SIG-M5 treated with dmso at 0.1 percent for 504 hours (cell line): ENCODE measurements at regions not wholly inside any gene's neighbourhood (a gene's known extent, or its start where the extent isn't known, plus 50 kb on each side); places are given as distances from the start of the nearest gene placed in this dataset.
"Not testable (repeated sequence)": the region's sequence is repeated elsewhere in the genome, so short reads cannot be mapped to it uniquely, and the experiment has no call there.

Experiments
- DNase-seq: peaks from one replicate; lab custom pipeline; 2025; ENCODE audit not compliant: unreplicated experiment; lab: John Stamatoyannopoulos, UW

DNA sequence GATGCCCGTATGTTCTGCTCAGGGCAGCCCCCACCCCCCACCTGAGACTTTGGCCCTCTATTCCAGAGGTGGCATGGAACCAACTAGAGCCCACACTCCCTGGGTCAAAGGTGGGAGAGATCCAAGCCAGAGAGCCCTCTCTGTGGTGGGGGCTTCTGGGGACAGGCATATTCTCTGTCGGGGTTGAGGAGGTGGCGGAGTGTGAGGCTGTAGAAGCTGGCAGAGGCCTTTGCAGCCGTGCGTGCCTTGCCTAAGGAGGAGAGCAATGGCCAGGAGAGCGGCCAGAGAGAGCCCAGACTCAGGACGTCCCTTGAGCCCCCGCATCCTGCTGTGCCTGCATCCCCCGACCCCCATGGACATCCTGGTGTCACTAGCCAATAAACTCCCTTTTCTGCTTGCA lies 79.2 kb upstream of the HPCAL1 start:
- DNase-seq = no peak

DNA sequence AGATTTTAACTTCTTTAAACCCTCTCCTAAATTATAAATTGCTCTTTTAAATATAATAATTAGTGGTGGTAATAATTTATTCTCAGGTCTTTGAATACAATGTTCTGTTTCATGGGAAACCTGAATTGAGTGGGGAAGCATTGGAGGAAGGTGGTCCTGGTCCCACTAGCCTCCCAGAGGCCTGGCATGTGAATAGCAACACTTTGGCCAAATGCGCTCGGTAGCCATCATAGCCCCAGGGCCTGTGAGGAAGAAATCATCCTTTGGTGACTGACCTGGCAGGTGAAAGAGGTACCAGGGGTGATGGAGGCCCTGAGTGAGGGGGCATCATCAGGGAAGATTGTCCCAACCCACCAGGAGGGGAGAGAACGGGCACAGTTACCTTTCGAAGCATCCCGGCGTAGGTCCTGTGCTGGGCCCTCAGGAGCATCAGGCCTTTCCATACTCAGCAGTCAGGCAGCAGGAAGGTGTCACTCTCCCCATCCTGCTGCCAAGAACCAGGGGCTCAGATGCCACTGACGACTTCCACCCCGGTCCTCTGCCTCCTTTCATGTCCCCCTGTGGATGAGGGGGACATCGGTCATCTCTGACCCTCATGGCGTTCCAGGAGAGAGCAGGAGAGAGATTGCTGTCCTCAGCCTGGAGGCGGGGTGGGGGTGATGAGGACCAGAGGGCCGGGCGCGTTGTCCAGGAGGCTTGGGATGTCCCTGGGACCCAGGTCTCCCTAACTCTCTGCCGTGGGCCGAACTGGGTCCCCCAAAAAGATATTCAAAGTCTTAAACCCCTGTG lies 78.6 kb upstream of the HPCAL1 start:
- no peak for DNase-seq

- no peak for DNase-seq
Observed at GRCh38 chr2:10224734-10225133, 78.0 kb upstream of the HPCAL1 start.

DNA sequence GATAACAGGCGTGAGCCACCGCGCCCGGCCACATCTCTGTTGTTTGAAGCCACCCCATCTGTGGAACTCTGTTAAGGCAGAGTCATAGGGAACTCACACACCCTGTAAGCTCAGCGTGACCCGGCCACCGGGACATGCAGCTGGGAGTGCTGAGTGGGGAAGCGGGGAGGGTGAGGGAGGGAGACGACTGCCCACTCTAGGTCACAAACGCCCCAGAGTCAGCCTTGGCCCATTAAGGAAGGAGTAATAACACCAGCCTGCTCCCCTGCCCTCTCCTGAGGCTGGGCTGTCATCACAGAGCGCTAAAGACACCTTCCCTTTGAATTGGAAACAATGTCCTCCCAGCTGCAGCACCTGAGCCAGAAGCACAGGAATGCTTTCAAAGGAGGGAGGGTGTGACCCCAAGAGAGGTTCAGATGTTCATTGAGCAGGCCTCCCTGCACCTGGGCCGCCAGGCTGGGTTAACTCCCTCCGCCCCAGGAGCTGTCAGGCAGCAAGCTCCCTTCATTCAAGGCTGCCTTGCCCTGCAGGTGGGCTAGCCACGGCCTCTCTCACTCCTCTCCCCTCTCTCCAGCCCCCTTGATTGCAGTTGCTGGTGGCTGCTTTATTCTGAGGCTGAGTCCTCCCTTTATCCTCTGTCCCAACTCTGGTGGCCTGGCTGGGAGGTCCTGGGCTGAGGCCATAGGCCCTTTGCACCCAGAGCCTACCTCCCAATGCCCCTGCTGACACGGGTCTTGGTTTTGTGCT lies 77.2 kb upstream of the HPCAL1 start:
- DNase-seq = no peak

DNA sequence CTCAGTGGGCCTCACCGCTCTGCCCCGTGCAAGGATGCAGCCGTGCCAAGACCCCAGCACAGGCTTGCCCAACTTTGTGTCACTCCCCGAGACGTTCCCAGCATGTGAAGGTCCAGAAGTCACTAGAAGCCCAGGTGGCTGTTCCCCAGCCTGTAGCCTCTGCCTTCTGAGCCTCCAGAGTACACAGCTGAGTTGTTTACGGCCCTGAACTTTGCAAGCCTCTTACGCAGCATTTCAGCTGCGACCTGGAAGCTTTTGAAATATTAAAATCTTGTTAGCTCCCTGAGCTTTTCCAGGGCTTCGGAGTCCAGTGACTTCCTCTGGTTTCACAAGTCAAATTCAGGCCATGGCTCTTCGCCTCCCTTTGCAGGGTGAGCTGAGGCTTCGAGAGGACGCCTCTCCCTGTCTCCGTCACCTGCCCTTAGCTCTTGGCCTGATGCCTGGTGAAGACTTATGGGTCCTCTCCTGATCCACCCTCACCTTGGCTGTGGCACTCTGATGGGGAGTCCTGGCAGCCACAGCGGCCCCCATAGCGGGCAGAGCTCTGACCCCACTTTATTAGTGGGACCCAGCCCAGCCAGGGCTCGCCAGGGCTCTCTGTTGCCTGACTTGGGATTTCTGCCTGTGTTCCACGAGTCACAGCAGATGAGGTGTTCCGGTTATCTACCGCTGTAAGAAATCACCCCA lies 76.5 kb upstream of the HPCAL1 start:
- DNase-seq = no peak

- no peak for DNase-seq
Observed at GRCh38 chr2:10228611-10229365, 73.9 kb upstream of the HPCAL1 start.

GRCh38 chr2:10229462-10230099 lies 73.1 kb upstream of the HPCAL1 start:
- DNase-seq = no peak

DNA sequence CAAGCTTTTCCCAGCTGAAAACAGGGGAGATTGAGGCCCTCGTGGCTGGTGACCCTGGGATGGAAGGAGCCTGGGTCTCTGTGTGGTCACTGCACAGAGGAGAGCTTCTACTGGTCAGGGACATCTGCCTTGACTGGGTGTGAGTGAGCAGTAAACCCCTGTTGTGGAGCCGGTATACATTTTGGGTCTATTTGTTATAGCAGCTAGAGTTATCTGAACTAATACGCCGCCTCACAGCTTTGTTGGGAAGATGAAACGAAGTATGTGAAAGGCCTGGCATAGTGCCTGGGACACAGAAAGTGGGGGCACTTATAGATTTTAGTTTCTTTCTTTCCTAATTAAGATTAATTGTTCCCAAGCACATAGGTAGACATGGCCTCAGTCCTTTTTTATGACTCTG lies 72.2 kb upstream of the HPCAL1 start:
- DNase-seq = no peak

GRCh38 chr2:10230921-10231320 lies 71.8 kb upstream of the HPCAL1 start:
- DNase-seq = not testable (repeated sequence)

DNA sequence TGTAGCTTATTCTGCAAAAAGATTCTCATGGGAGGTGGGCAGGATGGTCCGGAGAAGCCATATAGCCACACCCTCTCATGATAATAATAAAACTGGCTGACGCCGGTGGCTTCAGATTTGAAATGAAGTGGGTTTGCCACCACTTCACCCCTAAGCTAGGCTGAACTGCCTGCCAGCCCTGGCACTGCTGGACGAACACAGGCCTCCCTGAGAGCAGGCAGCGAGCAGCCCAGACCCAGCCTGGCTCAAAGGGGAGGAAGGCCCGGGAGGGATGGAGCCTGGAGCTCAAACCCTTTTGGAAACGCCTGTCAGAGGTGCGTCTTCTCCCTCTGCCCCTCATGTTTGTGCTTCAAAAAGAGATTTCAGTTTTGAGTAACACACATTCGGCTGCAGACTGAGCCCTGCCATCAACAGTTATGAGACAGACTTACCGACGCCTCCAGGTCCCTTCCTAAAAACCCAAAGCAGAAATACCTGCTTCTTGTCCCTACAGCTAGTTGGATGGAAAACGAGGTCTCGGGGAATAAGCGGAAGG lies 71.1 kb upstream of the HPCAL1 start:
- no peak for DNase-seq

DNA sequence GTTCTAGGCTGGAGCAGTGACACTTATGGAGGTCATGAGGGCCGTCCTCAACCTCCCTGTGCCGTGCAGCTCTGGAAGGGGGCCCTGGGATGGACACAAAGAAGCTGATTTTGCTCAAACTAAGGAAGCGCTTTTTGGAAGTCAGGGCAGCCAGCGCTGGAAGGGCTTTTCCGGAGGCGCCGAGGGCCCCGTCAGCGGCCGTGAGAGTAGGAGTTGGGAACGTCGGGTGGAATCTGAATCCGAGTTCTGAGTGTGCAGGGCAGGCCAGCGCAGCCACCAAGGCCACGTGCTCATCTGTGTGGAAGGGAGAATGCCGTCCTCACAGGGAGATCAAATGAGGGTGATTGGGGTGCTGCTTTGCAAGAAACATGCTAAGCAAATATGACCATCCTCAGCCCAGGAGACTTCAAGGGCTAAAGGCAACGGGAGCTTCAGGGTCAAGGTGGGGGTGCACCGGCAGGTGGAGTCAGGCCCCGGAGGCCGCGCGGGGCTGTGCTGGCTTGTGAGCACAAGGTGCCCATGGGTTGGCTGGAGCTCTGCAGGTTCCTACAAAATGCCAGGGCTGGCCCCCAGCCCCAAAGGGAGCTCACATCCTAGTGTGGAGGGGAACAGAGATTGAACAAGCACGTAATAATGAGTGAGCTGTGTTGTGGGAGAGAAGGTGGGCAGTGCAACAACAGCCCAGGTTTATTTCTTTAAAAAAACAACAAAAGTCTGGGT lies 70.4 kb upstream of the HPCAL1 start:
- DNase-seq = no peak

- no peak for DNase-seq
Observed at GRCh38 chr2:10233131-10234012, 69.3 kb upstream of the HPCAL1 start.

GRCh38 chr2:10234013-10234306 lies 68.7 kb upstream of the HPCAL1 start:
- DNase-seq = no peak

- no peak for DNase-seq
Observed at GRCh38 chr2:10234409-10235094, 68.2 kb upstream of the HPCAL1 start.

- DNase-seq = no peak
Observed at GRCh38 chr2:10235099-10235908, 67.4 kb upstream of the HPCAL1 start.

- DNase-seq = no peak
Observed at GRCh38 chr2:10235909-10236550, 66.7 kb upstream of the HPCAL1 start.
